HCT116 (cell line): ENCODE measurements at regions not wholly inside any gene's neighbourhood (a gene's known extent, or its start where the extent isn't known, plus 50 kb on each side); places are given as distances from the start of the nearest gene placed in this dataset.

Experiments used
- ATAC-seq: fragments of 200-7000 bp; cut with Tn5 transposase; 2 replicates; pipeline ENCODE4 v1.9.1; 2020; ENCODE audit warnings: mild to moderate bottlenecking, moderate library complexity
- BruUV-seq: library from RNA; stranded (reverse); fragments of 400-500 nt; replicated peaks from 2 replicates; lab custom pipeline; 2021; lab: Mats Ljungman, UMichigan
- CTCF ChIA-PET: fragments of 300-600 bp; sonication (Branson Sonifier 250); formaldehyde crosslinking; loops from one replicate; lab custom pipeline; 2021; ENCODE audit warnings: antibody characterized with exemption; lab: Charles Lee
- POLR2A ChIA-PET: fragments of 300-600, 350-600 bp; sonication (Branson Sonifier 250); formaldehyde crosslinking; loops from one replicate; lab custom pipeline; 2021; ENCODE audit warnings: antibody characterized with exemption; lab: Charles Lee
- RAD21 ChIA-PET, 2 experiments: fragments of 300-600 bp; sonication (Branson Sonifier 250); formaldehyde crosslinking; loops; one replicate each; lab custom pipeline; 2023; ENCODE audit warnings: low total read pairs in 2 of 2; ENCODE audit not compliant: uncharacterized antibody in 2 of 2, unreplicated experiment in 2 of 2, low non-redundant PET in 1 of 2; lab: Charles Lee
- DNase-seq: peaks from one replicate; pipeline ENCODE4 v3.0.0-alpha.2; 2010; ENCODE audit warnings: low read depth, low spot score
- H2AFZ ChIP-seq: fragments of 200-600 bp; shearing (Covaris generic), sonication (generic); 2 replicates; pipeline ENCODE4 v1.6.1; 2017; ENCODE audit warnings: low read depth, mixed run types, mixed read lengths, antibody characterized with exemption, low read length; ENCODE audit not compliant: poor library complexity, severe bottlenecking
- H3K27ac ChIP-seq: 2 replicates; pipeline ENCODE4 v1.5.1; 2012; ENCODE audit warnings: low read depth, low read length
- H3K27me3 ChIP-seq: fragments of 200-600 bp; sonication (generic); 2 replicates; pipeline ENCODE4 v1.6.1; 2016; ENCODE audit warnings: mixed run types, low read length, mixed read lengths; ENCODE audit not compliant: insufficient read depth
- H3K36me3 ChIP-seq, 2 experiments: fragments of 200-500 bp in 1 of 2; fragments of 200-600 bp in 1 of 2; sonication (Bioruptor generic) in 1 of 2; sonication (generic) in 1 of 2; 2 replicates each; pipeline versions ENCODE4 v1.5.1 to v1.6.1; 2014 to 2016; ENCODE audit warnings: low read length in 2 of 2, inconsistent platforms in 1 of 2, mixed read lengths in 1 of 2, mixed run types in 1 of 2; ENCODE audit not compliant: insufficient read depth in 2 of 2, control insufficient read depth in 1 of 2
- H3K4me1 ChIP-seq, 2 experiments: fragments of 200-600 bp in 1 of 2; sonication (generic) in 1 of 2; 2 replicates each; pipeline versions ENCODE4 v1.5.1 to v1.6.1; 2012 to 2017; ENCODE audit warnings: low read length in 2 of 2, inconsistent platforms in 1 of 2, mild to moderate bottlenecking in 1 of 2, mixed read lengths in 1 of 2, mixed run types in 1 of 2, moderate library complexity in 1 of 2; ENCODE audit not compliant: insufficient read depth in 2 of 2, control insufficient read depth in 1 of 2
- H3K4me2 ChIP-seq: fragments of 200-600 bp; sonication (generic); 2 replicates; pipeline ENCODE4 v1.6.1; 2017; ENCODE audit warnings: mixed run types, low read length, mixed read lengths
- H3K4me3 ChIP-seq, 2 experiments: fragments of 200-600 bp in 1 of 2; sonication (generic) in 1 of 2; replicated peaks in 1 of 2; 2 replicates each; pipeline ENCODE4 v1.5.1; 2011 to 2016; ENCODE audit warnings: low read length in 2 of 2, control low read depth in 1 of 2, low read depth in 1 of 2, mild to moderate bottlenecking in 1 of 2, mixed read lengths in 1 of 2, mixed run types in 1 of 2
- H3K79me2 ChIP-seq: fragments of 200-600 bp; sonication (generic); 2 replicates; pipeline ENCODE4 v1.6.1; 2017; ENCODE audit warnings: mild to moderate bottlenecking, mixed run types, low read length, moderate library complexity, mixed read lengths; ENCODE audit not compliant: insufficient read depth
- H3K9ac ChIP-seq: fragments of 200-600 bp; sonication (generic); 2 replicates; pipeline ENCODE4 v1.6.1; 2016; ENCODE audit warnings: low read length, mixed read lengths
- H3K9me2 ChIP-seq: fragments of 200-600 bp; sonication (generic), shearing (Covaris generic); 2 replicates; pipeline ENCODE4 v1.6.1; 2017; ENCODE audit warnings: mixed run types, mild to moderate bottlenecking, moderate library complexity; ENCODE audit not compliant: insufficient read depth
- H3K9me3 ChIP-seq, 2 experiments: fragments of 200-500 bp in 1 of 2; fragments of 200-600 bp in 1 of 2; sonication (Bioruptor generic) in 1 of 2; sonication (generic) in 1 of 2; 2 replicates each; pipeline ENCODE4 v1.6.1; 2014 to 2017; ENCODE audit warnings: low read length in 2 of 2, mixed read lengths in 2 of 2, inconsistent platforms in 1 of 2, low read depth in 1 of 2, mild to moderate bottlenecking in 1 of 2, mixed run types in 1 of 2, moderate library complexity in 1 of 2; ENCODE audit not compliant: control insufficient read depth in 1 of 2, insufficient read depth in 1 of 2
- H4K20me1 ChIP-seq: fragments of 200-600 bp; sonication (generic), shearing (Covaris generic); 2 replicates; pipeline ENCODE4 v1.6.1; 2017; ENCODE audit warnings: mixed run types, mild to moderate bottlenecking, moderate library complexity; ENCODE audit not compliant: insufficient read depth
- EGR1 ChIP-seq: IDR thresholded peaks from 2 replicates; pipeline ENCODE4 v1.6.1; 2012; ENCODE audit warnings: low read depth
- EZH2 ChIP-seq: fragments of 200-600 bp; sonication (generic); IDR thresholded peaks from 2 replicates; pipeline ENCODE4 v1.6.1; 2017; ENCODE audit warnings: antibody characterized with exemption, mixed run types
- SP1 ChIP-seq: IDR thresholded peaks from 2 replicates; pipeline ENCODE4 v1.6.1; 2012; ENCODE audit warnings: low read depth
- TCF7L2 ChIP-seq: IDR thresholded peaks from 2 replicates; pipeline ENCODE4 v1.7.0; 2011; ENCODE audit warnings: borderline replicate concordance, inconsistent platforms; ENCODE audit not compliant: insufficient read depth, insufficient read length; ENCODE audit errors: extremely low read depth
- intact Hi-C: fragments of 100-400 bp; cut with micrococcal nuclease; formaldehyde crosslinking; loops from 2 replicates; pipeline ENCODE4 v1.10.0; 2022

GRCh38 chr1:81264976-81265375 is 535.8 kb upstream of the ADGRL2 start:
- ChIA-PET CTCF (no interaction called here), POLR2A (no interaction called here), RAD21 (no interaction called here)
- H4K20me1 ChIP-seq = no peaks in the 10 kb centered on the region
- H3K4me3 ChIP-seq = no peak overlapping the region
- H3K9me3 ChIP-seq = no peaks in the 10 kb centered on the region
- DNase-seq (no peak), ATAC-seq (no peak)
- H3K79me2 ChIP-seq = no peaks in the 10 kb centered on the region
- intact Hi-C loops = no loop called here
- no peak overlapping the region for H3K27ac ChIP-seq
- H3K4me1 ChIP-seq = no peaks in the 10 kb centered on the region
- H3K27me3 ChIP-seq = no peaks in the 10 kb centered on the region
- no TSS peak for BruUV-seq
- H3K9me2 ChIP-seq = no peaks in the 10 kb centered on the region
- H3K9ac ChIP-seq = no peak overlapping the region
- H3K36me3 ChIP-seq = no peaks in the 10 kb centered on the region
- TF ChIP-seq TCF7L2 (no peak), SP1 (no peak)
- no peak overlapping the region for H2AFZ ChIP-seq
- no peak overlapping the region for H3K4me2 ChIP-seq

GRCh38 chr1:81259625-81260411 is 540.9 kb upstream of the ADGRL2 start:
- Histone ChIP-seq H3K9ac (no peak overlapping the region), H3K4me2 (no peak overlapping the region), H3K9me3 (no peaks in the 10 kb centered on the region), H3K27me3 (no peaks in the 10 kb centered on the region), H3K36me3 (no peaks in the 10 kb centered on the region), H3K79me2 (no peaks in the 10 kb centered on the region), H2AFZ (no peak overlapping the region), H3K4me1 (no peaks in the 10 kb centered on the region), H4K20me1 (no peaks in the 10 kb centered on the region)
- ChIA-PET RAD21 (no interaction called here), POLR2A (no interaction called here), CTCF (no interaction called here)
- DNase-seq = no peak
- intact Hi-C loops = no loop called here
- BruUV-seq = no TSS peak
- TF ChIP-seq EZH2 = no peak
- TF ChIP-seq EGR1 = no peak
- TF ChIP-seq, all 23 proteins: peak for 0
- ATAC-seq = no peak
- H3K9me2 ChIP-seq = no peaks in the 10 kb centered on the region
- no peak overlapping the region for H3K27ac ChIP-seq
- H3K4me3 ChIP-seq = no peak overlapping the region
